Activated effector memory CD4-positive, alpha-beta T cell treated with Interleukin-2 at 50 U/mL for 16 hours (primary cell): ENCODE measurements at regions not wholly inside any gene's neighbourhood (a gene's known extent, or its start where the extent isn't known, plus 50 kb on each side); places are given as distances from the start of the nearest gene placed in this dataset.

Experiments
- DNase-seq: peaks from one replicate; pipeline ENCODE4 v3.0.0-alpha.2; 2020

DNA sequence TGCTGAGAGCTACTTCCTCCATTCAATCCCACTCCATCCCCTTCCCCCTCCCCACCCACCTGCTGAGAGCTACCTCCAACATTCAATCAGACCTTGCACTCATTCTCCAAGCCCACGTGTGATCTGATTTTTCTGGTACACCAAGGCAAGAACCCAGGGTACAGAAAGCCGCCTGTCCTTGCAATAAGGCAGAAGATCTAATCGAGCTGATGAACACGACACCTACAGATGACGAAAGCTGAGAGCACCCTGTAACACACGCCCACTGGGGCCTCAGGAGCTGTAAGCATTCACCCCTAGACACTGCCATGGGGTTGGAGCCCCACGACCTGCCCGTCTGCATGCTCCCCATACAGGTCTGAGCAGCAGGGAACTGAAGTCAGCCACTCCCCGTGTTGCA is 58.3 kb downstream of the TRIML1 start:
- no peak for DNase-seq

- DNase-seq: no peak
Observed at GRCh38 chr4:188198982-188199792, 59.9 kb downstream of the TRIML1 start.

DNA sequence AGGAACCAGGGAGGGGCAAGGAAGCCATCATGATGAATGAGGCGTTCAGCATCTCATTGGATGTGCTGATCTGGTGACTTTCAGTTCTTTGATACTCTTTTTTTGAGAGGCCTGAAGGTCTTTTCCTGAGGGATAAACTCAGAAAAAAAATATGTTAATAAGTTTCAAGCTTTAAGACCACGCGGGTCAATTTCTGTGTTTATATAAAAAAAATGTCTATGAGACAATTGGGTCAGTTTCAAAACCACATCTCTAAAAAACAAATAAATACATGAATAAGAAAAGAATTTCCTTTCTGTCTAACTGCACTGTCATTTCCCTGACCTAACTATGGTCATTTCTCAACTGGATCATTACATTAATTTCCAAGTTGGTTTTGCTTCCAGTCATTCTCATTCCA is 62.6 kb downstream of the TRIML1 start:
- no peak for DNase-seq

DNA sequence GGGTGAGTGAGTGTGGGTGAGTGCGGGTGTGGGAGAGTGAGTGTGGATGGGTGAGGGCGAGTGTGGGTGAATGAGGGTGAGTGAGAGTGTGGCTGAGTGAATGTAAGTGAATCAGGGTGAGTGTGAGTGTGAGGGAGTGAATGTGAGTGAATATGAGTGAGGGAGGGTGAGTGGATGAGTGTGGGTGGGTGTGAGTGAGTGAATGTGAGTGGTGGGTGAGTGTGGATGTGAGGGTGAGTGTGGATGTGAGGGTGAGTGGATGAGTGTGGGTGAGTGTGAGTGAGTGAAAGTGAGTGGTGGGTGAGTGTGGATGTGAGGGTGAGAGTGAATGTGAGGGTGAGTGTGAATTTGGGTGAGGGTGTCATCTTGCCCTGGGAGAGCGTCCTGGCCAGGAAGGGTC is 67.5 kb downstream of the TRIML1 start:
- DNase-seq: no peak

- no peak for DNase-seq
Observed at GRCh38 chr4:188214861-188215260, 75.6 kb downstream of the TRIML1 start.

- no peak for DNase-seq
Observed at GRCh38 chr4:188218392-188218791, 79.2 kb downstream of the TRIML1 start.

DNA sequence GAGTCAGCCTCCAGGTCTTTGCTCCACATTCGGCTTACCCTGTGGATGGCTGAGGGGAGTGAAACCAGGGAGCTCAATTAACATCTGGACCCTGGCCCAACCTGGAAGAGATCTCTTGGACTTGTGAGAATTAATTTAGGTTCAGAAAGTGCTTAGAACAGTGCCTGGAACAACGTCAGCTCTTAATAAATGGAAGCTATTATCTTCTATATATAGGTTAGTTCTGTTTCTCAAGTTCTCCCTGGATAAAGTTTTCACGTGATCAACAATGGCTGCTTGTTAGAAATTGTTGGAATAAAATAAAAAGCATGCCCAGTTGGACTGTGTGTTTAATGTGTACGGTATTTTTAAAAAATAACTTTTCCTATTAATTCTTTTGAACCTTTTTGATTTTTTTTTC is 80.8 kb downstream of the TRIML1 start:
- DNase-seq: no peak

GRCh38 chr4:188221090-188221489 is 81.8 kb downstream of the TRIML1 start:
- no peak for DNase-seq

- no peak for DNase-seq
Observed at GRCh38 chr4:188228279-188228678, 89.0 kb downstream of the TRIML1 start.

GRCh38 chr4:188232428-188232827 is 93.2 kb downstream of the TRIML1 start:
- no peak for DNase-seq

DNA sequence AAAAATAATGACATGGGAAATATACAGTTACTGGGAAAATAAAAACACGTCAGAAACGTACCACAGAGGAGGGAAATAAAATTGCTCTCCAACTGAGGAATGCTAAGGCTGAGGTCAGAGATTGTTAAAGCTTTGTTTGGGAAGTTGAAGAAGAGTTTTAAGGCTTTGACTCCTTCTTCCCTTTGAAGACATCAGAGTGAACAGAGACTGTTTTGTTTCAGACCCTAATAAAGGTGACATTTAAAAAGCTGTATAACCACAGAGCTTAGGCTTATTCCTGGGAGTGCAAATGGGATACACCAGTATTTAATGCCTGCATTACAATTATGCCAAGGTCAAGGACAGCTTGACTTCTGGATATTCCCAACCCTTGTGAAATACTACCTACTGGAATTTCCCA is 102.8 kb downstream of the TRIML1 start:
- no peak for DNase-seq

DNA sequence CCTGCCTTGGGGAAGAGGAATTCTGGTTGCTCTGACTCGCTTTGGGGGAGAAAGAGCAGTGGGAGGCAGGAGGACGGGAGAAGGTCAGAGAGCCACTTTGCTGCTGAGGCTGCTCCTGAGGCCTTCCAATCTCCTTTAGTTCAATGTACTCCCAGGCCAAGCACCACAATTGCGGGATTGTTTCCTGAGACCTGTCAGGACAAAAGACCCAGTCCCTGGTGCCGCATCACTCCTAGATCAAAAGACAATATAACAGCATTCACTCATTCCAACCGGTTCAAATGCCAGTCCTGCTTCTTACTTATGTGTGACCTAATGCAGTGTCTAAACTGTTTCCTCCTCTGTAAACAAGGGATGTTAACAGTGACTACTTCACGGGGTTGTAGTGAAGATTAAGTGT is 106.4 kb downstream of the TRIML1 start:
- no peak for DNase-seq

DNA sequence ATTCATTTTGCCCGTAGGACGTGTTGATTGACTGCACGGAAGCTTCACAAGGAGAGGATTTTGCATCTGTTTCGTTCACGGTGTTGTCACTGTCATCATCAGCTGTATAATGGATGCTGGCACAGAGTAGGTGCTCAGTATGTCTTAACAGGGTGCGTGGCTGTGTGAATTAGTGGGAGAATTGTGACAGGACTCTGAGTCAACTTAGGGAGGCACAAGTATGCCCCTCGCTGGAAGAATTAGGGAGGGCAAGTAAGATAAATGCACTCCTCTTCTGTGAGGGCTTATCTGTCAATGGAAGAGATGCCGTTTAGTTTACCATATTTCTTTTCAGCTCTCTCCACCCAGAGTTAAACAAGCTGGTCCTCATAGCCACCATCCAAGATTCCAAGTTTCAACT is 107.2 kb downstream of the TRIML1 start:
- no peak for DNase-seq

- DNase-seq: no peak
Observed at GRCh38 chr4:188254211-188254610, 115.0 kb downstream of the TRIML1 start.

DNA sequence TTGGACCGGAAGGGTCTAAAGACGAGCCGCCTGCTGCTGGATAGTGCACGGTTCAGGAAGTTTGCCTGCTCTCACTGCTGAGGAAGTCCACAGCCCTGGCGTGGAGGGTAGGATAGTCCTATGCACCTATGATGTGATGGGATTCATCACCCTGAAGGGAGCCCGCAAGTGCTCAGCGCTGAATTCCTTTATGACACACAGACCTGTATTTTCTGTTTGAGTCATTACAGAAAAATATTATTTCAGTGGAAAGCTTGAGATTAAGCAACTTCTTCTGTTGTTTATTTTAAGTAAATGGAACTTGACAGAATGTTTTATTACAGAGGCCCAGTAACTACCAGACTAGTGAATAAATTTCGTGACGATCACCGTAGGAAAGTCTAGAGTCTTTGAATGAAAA is 123.2 kb downstream of the TRIML1 start:
- no peak for DNase-seq

DNA sequence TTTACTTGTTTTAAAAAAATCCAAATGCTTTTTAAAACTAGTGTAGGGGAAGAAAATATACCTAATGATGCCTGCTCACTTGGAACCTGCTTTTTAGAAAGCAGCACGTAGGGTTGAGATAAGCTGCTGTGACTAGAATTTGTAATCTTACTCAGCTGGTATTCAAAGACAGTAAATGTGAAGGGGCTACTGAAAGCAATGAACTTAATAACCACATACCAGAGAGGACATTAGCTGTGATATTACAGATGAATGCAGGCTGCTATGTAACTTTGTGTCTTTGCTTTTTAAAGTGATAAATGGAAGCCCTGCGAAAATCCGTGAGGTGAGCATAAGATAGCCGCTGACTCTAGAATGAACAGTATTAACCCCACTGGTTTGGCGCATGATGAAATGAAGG is 124.1 kb downstream of the TRIML1 start:
- no peak for DNase-seq

DNA sequence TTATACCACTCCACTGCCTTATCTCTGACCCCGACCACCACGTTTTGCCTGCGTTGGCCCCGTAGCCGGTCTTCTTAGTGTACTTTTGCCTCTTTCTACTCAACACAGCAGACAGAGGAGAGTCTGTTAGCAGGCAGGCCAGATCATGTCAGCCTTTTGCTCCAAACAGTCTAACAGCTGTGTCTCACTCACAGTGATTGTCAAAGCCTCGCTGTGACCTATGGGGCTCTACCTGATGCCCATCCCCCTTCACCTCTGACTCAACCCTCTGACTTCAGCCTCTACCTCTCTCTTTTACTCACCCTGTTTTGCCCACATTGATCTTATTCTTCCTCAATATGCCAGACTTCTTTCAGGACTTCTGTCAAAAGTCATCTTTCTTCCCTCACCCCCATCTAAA is 127.1 kb downstream of the TRIML1 start:
- no peak for DNase-seq

DNA sequence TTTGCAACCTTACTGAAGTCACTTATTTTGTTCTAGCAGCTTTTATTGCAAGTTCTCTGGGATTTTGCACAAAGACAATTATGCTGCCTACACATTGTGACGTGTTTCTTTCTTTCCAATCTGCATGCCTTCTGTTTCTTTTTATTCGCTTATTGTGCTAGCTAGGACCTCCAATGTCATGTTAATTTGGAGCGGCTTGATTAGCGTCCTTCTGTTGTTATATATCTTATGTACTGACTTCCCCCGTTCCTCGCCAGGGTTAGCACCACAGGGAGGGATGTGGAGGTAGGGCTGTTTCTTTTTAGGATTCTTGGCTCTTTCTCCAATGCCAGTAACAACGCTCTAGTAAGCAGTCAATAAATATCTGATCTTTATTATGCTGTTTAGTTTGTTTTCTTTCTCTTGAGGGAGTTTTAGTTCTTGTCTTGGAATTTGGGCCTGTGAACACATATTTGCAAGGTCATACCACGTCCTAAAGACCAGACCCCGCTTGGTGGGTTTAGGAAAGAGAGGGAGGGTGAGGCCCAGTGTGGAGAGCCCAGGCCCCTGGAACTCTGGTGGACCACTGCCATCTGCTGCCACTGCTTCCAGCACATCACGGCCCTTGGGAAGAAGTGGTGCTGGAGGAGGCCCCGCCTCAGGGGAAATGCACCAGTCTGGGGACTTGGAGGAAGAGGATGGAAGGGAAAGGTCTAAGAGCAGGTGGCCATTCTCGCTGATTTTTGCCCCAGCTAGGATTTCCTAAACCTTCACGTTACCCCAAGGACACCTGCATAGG is 129.1 kb downstream of the TRIML1 start:
- no peak for DNase-seq

- no peak for DNase-seq
Observed at GRCh38 chr4:188270273-188271069, 131.2 kb downstream of the TRIML1 start.

DNA sequence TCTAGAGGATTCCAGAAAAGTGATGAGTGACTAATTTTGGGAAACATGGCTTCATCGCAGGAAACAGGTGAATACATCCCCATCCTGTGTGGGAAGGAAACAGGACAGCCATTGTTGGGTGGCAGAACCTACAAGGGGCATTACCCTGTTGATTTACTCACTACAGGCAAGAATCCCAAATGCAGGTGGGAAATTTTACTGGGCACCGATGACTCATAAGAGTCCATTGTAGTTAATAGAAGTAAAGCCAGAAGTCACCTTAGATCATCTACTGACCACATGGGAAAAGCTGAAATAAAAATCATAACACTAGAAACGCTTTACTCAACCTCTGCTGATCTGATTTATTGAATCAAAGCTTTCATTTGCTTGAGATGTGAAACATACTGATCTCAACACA is 136.4 kb downstream of the TRIML1 start:
- no peak for DNase-seq

DNA sequence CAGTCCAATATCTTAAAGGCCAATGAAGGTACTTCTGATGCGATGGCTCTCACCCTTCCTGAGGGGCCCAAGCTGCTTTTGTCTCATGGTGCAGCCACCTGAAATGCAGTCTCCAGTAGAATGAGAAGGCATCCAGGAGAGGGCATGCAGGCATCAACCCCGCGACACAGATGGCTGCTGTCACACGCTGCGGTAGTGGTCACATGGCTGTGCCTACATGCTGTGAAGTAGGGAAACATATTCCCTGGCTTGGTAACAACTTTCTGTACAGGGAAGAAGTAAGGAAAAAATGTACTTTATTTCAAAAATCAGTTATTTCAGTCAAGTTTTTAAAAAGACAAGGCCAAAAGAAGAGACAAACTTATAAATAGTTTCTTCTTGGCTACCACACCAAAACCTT is 139.9 kb downstream of the TRIML1 start:
- DNase-seq: no peak

DNA sequence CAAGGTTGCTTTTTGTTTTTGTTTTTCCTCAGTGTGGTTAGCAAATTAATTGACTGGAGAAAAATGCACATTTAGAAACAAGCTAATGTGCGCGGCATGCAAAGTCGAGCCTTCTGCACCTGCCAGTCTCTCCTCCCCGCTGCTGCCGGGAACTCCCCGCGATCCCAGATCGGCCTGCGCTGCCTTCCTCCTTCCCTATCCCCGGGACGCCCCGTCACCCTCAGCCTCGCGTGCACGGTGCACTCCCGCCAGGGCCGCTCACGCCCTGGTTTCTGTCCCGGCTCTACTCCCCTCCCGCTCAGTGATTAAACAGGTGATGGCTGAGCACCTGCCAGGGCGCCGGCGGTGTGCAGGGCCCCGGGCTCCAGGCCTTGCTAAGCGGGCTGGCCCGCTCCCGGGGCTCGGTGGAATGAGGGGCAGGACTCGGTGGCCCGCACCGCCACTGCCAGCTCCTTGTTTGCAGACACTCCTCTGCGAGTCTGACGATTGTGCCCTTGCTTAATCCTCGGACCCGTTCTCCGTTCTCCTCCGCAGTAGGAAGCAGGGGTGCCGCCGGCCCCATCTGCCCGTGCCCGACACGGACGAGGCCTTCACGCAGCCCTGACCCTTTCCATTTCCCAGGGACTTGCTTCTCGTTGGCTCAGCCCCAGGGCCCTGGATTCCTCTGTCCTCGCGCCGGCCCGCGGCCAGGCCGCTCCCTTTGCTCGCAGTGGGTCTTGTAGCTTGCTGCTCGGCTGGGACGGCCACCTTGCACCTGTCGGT is 143.4 kb downstream of the TRIML1 start:
- no peak for DNase-seq
